Rectal smooth muscle tissue (tissue), 1 donor: ENCODE measurements at regions not wholly inside any gene's neighbourhood (a gene's known extent, or its start where the extent isn't known, plus 50 kb on each side); places are given as distances from the start of the nearest gene placed in this dataset.

ENCODE experiments used
- H3K27ac ChIP-seq: one replicate; pipeline ENCODE4 v1.7.0; 2013; ENCODE audit warnings: low read depth, low read length, inconsistent platforms
- H3K27me3 ChIP-seq: one replicate; pipeline ENCODE4 v1.7.0; 2013; ENCODE audit warnings: low read length; ENCODE audit not compliant: control insufficient read depth, insufficient read depth
- H3K36me3 ChIP-seq: one replicate; pipeline ENCODE4 v1.7.0; 2013; ENCODE audit warnings: low read length; ENCODE audit not compliant: control insufficient read depth, insufficient read depth
- H3K4me1 ChIP-seq: one replicate; pipeline ENCODE4 v1.7.0; 2013; ENCODE audit warnings: low read length; ENCODE audit not compliant: control insufficient read depth, insufficient read depth
- H3K4me3 ChIP-seq: one replicate; pipeline ENCODE4 v1.7.0; 2013; ENCODE audit warnings: low read length
- H3K9ac ChIP-seq: one replicate; pipeline ENCODE4 v1.7.0; 2013; ENCODE audit warnings: low read length

DNA sequence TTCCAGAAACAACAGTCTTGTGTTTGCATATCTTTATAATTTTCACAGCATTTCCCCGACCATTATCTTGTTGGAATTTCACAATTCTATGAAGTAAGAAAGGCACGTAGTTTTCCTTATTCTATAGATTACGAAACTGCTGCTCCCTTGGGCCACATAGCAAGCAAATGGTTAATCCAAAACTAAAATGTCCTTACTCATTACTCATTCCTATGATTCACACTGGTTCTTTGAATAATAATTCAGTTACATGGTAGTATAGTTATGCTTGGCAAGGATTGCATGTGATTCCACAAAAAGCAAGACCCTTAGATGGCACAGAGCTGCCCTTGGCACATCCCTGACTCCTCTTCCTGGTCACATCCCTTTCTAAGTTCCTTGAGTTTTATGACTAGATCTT lies 51.2 kb downstream of the OR13H1 start:
- Histone ChIP-seq H3K36me3 (no peaks in the 10 kb centered on the region), H3K27me3 (no peaks in the 10 kb centered on the region), H3K9ac (no peak overlapping the region)

GRCh38 chrX:131607792-131608369 lies 64.0 kb downstream of the OR13H1 start:
- Histone ChIP-seq H3K4me3 (no peak overlapping the region), H3K9ac (no peak overlapping the region), H3K36me3 (no peaks in the 10 kb centered on the region), H3K4me1 (no peaks in the 10 kb centered on the region), H3K27me3 (no peaks in the 10 kb centered on the region), H3K27ac (no peak overlapping the region)

More for the DNA sequence above, 51.2 kb downstream of the OR13H1 start:
- H3K4me3 ChIP-seq: no peak overlapping the region
- H3K27ac ChIP-seq: no peak overlapping the region
- no peaks in the 10 kb centered on the region for H3K4me1 ChIP-seq

DNA sequence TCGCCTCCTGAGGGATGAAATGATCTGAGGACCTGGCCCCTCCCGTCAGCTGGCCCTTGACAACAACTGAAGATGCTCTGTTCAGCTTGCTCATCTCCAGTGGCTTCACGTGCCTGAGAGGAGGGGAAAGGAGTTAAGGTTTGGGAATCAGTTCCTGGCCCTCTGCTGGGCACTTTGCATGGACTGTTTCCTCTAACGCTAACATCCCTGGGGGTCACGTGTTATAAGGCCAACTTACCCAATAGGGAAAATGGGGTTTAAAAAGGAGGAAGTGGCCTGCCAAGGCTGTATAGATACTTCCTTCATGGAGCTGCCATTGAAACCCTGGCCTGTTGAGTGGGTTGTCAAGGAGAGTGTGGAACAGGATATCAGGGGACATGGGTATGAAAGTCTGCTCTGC lies 65.6 kb downstream of the OR13H1 start:
- Histone ChIP-seq H3K27ac (no peak overlapping the region), H3K9ac (no peak overlapping the region), H3K4me3 (no peak overlapping the region), H3K36me3 (no peaks in the 10 kb centered on the region), H3K27me3 (no peaks in the 10 kb centered on the region), H3K4me1 (no peaks in the 10 kb centered on the region)

- no peak overlapping the region for H3K9ac ChIP-seq
- no peak overlapping the region for H3K4me3 ChIP-seq
- H3K36me3 ChIP-seq: no peaks in the 10 kb centered on the region
- H3K4me1 ChIP-seq: no peaks in the 10 kb centered on the region
- H3K27me3 ChIP-seq: no peaks in the 10 kb centered on the region
- no peak overlapping the region for H3K27ac ChIP-seq
Observed at GRCh38 chrX:131613260-131613659, 69.4 kb downstream of the OR13H1 start.

DNA sequence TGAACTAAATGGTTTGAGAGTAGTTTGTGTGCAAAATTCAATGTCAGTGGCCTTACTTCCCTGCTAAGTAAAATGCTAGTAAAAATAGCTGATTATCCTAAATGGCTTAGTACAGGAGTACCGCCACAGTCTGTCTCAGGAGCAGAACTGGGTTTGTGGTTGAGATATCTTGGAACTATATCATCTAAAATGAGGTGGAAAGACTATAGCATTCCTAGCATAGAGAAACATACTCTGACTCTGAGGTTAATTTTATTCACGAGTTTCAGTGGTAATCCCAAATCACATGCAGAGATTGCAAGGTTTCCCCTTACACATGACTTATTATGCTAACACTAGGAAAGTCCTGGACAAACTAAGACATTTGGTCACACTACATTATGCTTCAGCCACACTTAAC lies 70.4 kb downstream of the OR13H1 start:
- Histone ChIP-seq H3K4me1 (no peaks in the 10 kb centered on the region), H3K27me3 (no peaks in the 10 kb centered on the region), H3K27ac (no peak overlapping the region), H3K4me3 (no peak overlapping the region), H3K36me3 (no peaks in the 10 kb centered on the region), H3K9ac (no peak overlapping the region)

DNA sequence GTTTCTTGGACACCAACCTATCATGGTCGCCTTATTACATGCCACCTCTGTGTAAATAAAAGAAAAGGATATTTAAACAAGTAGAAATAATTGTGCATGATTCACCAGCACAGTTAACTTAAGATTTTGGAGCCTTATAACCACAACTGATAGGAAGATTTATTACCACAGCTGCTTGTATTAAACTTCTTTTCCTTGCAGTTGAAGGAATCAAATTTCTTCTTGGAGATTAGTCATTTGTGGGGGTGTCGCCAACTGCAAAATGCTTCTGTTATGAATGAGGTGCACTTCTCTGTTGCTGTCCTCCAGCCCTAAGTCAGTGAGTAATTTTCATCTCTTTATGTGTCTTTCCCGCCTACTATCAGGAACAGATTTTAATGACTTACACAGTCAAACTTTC lies 73.3 kb downstream of the OR13H1 start:
- Histone ChIP-seq H3K27ac (no peak overlapping the region), H3K4me3 (no peak overlapping the region), H3K36me3 (no peaks in the 10 kb centered on the region)

DNA sequence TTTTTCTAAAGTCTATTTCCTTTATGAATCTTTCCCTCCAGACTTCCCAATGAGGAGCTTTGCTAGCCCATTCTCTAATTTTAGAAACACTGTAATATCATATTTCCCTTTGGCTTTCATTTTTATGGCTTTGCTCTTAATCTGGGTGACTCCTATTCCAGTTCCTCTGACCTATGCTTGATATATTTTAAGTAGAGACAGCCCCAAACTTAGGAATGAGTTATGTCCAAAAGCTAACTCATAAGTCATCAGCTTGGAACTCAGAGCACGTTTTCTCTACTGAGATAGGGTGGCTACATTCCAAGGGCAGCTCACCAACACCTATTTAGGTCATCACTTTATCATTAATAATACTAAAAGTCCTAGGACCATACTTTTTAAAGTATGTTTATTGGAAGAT lies 77.8 kb downstream of the OR13H1 start:
- no peaks in the 10 kb centered on the region for H3K36me3 ChIP-seq
- H3K27me3 ChIP-seq: no peaks in the 10 kb centered on the region
- H3K9ac ChIP-seq: no peak overlapping the region
- H3K4me3 ChIP-seq: no peak overlapping the region
- no peaks in the 10 kb centered on the region for H3K4me1 ChIP-seq
- no peak overlapping the region for H3K27ac ChIP-seq

More for the DNA sequence above, 73.3 kb downstream of the OR13H1 start:
- H3K27me3 ChIP-seq: no peaks in the 10 kb centered on the region
- H3K9ac ChIP-seq: no peak overlapping the region
- H3K4me1 ChIP-seq: no peaks in the 10 kb centered on the region

DNA sequence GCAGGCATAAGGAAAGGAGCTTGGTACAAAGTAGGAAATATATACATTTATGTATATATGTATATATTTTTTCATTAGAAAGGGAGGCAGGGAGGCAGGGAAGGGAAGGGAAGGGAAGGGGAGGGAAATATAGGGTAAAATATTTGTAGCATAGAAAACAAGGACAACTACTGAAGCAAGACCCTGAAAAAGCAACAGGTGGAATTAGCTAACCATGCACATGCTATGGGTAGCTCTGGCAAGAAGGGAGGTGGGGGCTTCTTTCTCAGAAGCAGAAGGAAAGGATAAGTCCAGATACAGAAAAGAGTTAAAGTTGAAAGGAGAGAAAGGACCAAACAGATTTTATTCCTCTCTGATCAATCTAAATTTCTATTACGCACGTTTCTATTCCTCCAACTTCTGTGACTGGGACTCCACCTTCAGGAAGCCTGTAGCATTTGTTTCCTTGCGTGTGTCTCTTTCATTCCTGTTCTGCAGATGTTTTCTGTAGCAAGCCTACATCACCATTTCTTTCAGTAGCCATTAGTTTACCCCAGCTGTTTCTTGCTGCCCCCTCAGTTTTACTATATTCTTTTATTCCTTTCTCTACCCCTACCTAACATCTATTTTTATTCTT lies 82.9 kb downstream of the OR13H1 start:
- H3K36me3 ChIP-seq: no peaks in the 10 kb centered on the region
- H3K4me1 ChIP-seq: no peaks in the 10 kb centered on the region
- no peak overlapping the region for H3K4me3 ChIP-seq
- H3K9ac ChIP-seq: no peak overlapping the region
- H3K27me3 ChIP-seq: no peaks in the 10 kb centered on the region
- H3K27ac ChIP-seq: no peak overlapping the region

GRCh38 chrX:131630534-131630933 lies 86.7 kb downstream of the OR13H1 start:
- no peak overlapping the region for H3K27ac ChIP-seq
- H3K4me1 ChIP-seq: no peaks in the 10 kb centered on the region
- H3K9ac ChIP-seq: no peak overlapping the region
- H3K27me3 ChIP-seq: peaks cover 3% of the 10 kb centered on the region
- H3K36me3 ChIP-seq: no peaks in the 10 kb centered on the region
- no peak overlapping the region for H3K4me3 ChIP-seq

DNA sequence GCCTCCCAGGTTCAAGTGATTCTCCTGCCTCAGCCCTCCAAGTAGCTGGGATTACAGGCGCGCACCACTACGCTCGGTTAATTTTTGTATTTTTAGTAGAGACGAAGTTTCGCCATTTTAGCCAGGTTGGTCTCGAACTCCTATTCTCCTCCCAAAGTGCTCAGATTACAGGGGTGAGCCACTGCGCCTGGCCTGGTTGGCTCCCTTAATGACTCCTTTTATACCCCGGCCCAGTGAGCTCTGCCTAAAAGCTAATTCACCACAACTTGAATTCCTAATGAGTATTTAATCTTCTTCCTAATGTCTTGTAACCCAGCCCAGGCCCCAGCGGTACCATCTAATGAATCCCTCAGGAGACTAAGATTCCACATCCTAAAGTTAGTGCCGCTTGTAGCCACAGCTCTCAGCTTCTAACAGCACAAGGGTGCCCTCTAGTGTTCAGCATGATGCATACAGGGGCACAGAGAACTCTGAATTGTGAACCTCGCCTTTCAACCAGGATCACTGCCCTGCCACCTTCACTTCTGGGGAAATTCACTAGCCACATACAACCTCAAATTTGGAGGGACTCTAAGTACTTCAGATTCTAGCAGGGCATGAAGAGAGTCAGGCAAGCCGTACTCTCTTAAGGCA lies 89.5 kb downstream of the OR13H1 start:
- H3K27me3 ChIP-seq: peaks cover 3% of the 10 kb centered on the region

GRCh38 chrX:131634900-131635299 lies 91.0 kb downstream of the OR13H1 start:
- H3K27me3 ChIP-seq: peaks cover 3% of the 10 kb centered on the region
- no peak overlapping the region for H3K27ac ChIP-seq
- no peaks in the 10 kb centered on the region for H3K4me1 ChIP-seq
- H3K4me3 ChIP-seq: no peak overlapping the region
- no peak overlapping the region for H3K9ac ChIP-seq
- no peaks in the 10 kb centered on the region for H3K36me3 ChIP-seq

More for the DNA sequence above, 89.5 kb downstream of the OR13H1 start:
- Histone ChIP-seq H3K27ac (no peak overlapping the region), H3K4me1 (no peaks in the 10 kb centered on the region), H3K36me3 (no peaks in the 10 kb centered on the region), H3K4me3 (no peak overlapping the region), H3K9ac (no peak overlapping the region)

DNA sequence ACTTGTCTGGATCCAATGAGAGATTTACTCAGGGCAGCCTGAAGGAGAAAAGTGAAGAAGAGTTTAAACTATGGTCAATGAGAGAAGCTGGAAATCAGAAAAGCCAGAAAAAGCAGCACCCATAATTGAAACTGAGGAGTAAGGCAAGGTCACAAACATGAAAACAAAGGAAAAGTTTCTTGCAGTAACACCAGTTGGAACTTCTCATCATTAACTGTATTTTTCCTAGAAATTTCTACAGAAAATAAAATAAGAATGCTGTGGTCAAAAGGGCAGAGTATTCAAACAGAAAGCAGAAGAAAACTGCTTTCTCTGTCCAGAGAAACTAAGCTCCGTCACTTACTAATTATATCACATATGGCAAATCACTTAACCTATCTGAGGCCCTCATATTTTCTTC lies 102.2 kb downstream of the OR13H1 start:
- Histone ChIP-seq H3K27me3 (peaks cover 4% of the 10 kb centered on the region), H3K9ac (no peak overlapping the region)

GRCh38 chrX:131649741-131650140 lies 105.9 kb downstream of the OR13H1 start:
- no peak overlapping the region for H3K9ac ChIP-seq
- H3K36me3 ChIP-seq: no peaks in the 10 kb centered on the region
- H3K4me1 ChIP-seq: no peaks in the 10 kb centered on the region
- H3K27me3 ChIP-seq: peaks cover 4% of the 10 kb centered on the region
- H3K4me3 ChIP-seq: no peak overlapping the region
- H3K27ac ChIP-seq: no peak overlapping the region

More for the DNA sequence above, 102.2 kb downstream of the OR13H1 start:
- H3K4me1 ChIP-seq: no peaks in the 10 kb centered on the region
- no peak overlapping the region for H3K4me3 ChIP-seq
- no peaks in the 10 kb centered on the region for H3K36me3 ChIP-seq
- H3K27ac ChIP-seq: no peak overlapping the region
